Endothelial cell of umbilical vein (primary cell): ENCODE measurements at regions not wholly inside any gene's neighbourhood (a gene's known extent, or its start where the extent isn't known, plus 50 kb on each side); places are given as distances from the start of the nearest gene placed in this dataset.

Source experiments
- CTCF ChIP-seq, 2 donors: IDR thresholded peaks; 1 replicate in 1 of 2; 2 replicates in 1 of 2; pipeline ENCODE4 v1.5.1; 2011; ENCODE audit warnings: low read length in 2 of 2, mild to moderate bottlenecking in 2 of 2, moderate library complexity in 2 of 2, control low read depth in 1 of 2, inconsistent platforms in 1 of 2, low read depth in 1 of 2; ENCODE audit not compliant: insufficient read depth in 1 of 2; ENCODE audit errors: extremely low read depth in 1 of 2
- EZH2 ChIP-seq: IDR thresholded peaks from 2 replicates; pipeline ENCODE4 v1.6.1; 2012; ENCODE audit warnings: borderline replicate concordance, low read depth, mild to moderate bottlenecking, moderate library complexity, low read length, inconsistent platforms; ENCODE audit not compliant: severe bottlenecking
- FOS ChIP-seq: IDR thresholded peaks from 2 replicates; pipeline ENCODE4 v1.6.1; 2011; ENCODE audit warnings: mild to moderate bottlenecking, low read length, moderate library complexity, borderline replicate concordance; ENCODE audit not compliant: insufficient read depth
- GATA2 ChIP-seq: IDR thresholded peaks from 2 replicates; pipeline ENCODE4 v1.7.0; 2011; ENCODE audit warnings: low read depth, mild to moderate bottlenecking, moderate library complexity, mixed read lengths, low read length; ENCODE audit not compliant: insufficient read length, insufficient read depth
- JUN ChIP-seq: IDR thresholded peaks from 2 replicates; pipeline ENCODE4 v1.6.1; 2011; ENCODE audit warnings: borderline replicate concordance, low read depth; ENCODE audit not compliant: insufficient read length, insufficient read depth
- MYC ChIP-seq: IDR thresholded peaks from one replicate; pipeline ENCODE4 v1.6.1; 2011; ENCODE audit warnings: mild to moderate bottlenecking, low read depth, low read length
- POLR2A ChIP-seq: IDR thresholded peaks from 2 replicates; pipeline ENCODE4 v1.6.1; 2012; ENCODE audit warnings: low read depth, mild to moderate bottlenecking, control low read depth, low read length
- POLR2AphosphoS5 ChIP-seq: IDR thresholded peaks from 2 replicates; pipeline ENCODE4 v1.6.1; 2012; ENCODE audit warnings: low read depth, mild to moderate bottlenecking, control low read depth, low read length, moderate library complexity; ENCODE audit not compliant: insufficient read depth
- TF ChIP-seq, protein P1 (sequence below): IDR thresholded peaks from 2 replicates; pipeline ENCODE4 v1.6.1; 2011; ENCODE audit not compliant: insufficient read depth, insufficient read length

GRCh38 chr10:42939685-42940366, 137.0 kb upstream of the RET start:
- TF ChIP-seq POLR2A (no peak), CTCF (IDR thresholded peaks at IDR 0.05; ENCODE audit: extremely low read depth in 1 of 2, insufficient read depth in 1 of 2, low read depth in 1 of 2, low read length in 2 of 2) (no peak), EZH2 (no peak), POLR2AphosphoS5 (no peak), JUN (no peak), MYC (no peak), FOS (no peak), GATA2 (no peak)
- TF ChIP-seq, protein P1, sequence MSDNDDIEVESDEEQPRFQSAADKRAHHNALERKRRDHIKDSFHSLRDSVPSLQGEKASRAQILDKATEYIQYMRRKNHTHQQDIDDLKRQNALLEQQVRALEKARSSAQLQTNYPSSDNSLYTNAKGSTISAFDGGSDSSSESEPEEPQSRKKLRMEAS = no peak
